Transverse colon (tissue), 4 donors: ENCODE measurements at regions not wholly inside any gene's neighbourhood (a gene's known extent, or its start where the extent isn't known, plus 50 kb on each side); places are given as distances from the start of the nearest gene placed in this dataset.

ENCODE experiments used
- POLR2AphosphoS5 ChIP-seq, 3 donors: sonication (generic); formaldehyde crosslinking; IDR thresholded peaks; one replicate each; pipeline ENCODE4 v1.6.1; 2016; ENCODE audit warnings: antibody characterized with exemption in 3 of 3
- TF ChIP-seq, protein P1 (sequence below), 5 experiments: fragments of 200-600 bp in 3 of 5; fragments of 450-650 bp in 2 of 5; sonication (generic) in 3 of 5; IDR thresholded peaks; 1 replicate in 2 of 5; 2 replicates in 3 of 5; pipeline ENCODE4 v1.5.1; 2016 to 2017; ENCODE audit warnings: antibody characterized with exemption in 5 of 5, inconsistent platforms in 3 of 5, mild to moderate bottlenecking in 2 of 5, moderate library complexity in 1 of 5

DNA sequence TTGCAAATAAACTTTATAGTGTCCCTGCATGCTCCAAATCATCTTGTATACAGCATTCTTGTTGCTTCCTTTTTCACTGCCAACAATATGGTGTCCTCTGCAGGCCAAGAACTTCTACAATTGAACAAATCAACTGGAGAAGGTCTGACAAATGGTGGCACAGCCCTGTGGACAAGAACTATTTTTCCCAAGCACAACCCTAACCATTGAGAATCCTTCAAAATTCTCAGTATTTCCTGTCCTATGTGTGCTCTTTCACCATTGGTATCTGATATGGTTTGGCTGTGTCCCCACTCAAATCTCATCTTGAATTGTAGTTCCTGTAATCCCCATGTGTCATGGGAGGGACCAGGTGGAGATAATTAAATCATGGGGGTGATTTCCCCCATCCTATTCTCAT, 865.1 kb upstream of the ACVR2A start:
- no peak for TF ChIP-seq POLR2AphosphoS5 (IDR thresholded peaks at IDR 0.05)
- TF ChIP-seq, protein P1, sequence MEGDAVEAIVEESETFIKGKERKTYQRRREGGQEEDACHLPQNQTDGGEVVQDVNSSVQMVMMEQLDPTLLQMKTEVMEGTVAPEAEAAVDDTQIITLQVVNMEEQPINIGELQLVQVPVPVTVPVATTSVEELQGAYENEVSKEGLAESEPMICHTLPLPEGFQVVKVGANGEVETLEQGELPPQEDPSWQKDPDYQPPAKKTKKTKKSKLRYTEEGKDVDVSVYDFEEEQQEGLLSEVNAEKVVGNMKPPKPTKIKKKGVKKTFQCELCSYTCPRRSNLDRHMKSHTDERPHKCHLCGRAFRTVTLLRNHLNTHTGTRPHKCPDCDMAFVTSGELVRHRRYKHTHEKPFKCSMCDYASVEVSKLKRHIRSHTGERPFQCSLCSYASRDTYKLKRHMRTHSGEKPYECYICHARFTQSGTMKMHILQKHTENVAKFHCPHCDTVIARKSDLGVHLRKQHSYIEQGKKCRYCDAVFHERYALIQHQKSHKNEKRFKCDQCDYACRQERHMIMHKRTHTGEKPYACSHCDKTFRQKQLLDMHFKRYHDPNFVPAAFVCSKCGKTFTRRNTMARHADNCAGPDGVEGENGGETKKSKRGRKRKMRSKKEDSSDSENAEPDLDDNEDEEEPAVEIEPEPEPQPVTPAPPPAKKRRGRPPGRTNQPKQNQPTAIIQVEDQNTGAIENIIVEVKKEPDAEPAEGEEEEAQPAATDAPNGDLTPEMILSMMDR (IDR thresholded peaks at IDR 0.05) = no peak
